Motor neuron (in vitro differentiated cells): ENCODE measurements at regions not wholly inside any gene's neighbourhood (a gene's known extent, or its start where the extent isn't known, plus 50 kb on each side); places are given as distances from the start of the nearest gene placed in this dataset.
"Not testable (repeated sequence)": the region's sequence is repeated elsewhere in the genome, so short reads cannot be mapped to it uniquely, and the experiment has no call there.

Experiments used
- ATAC-seq, 8 experiments: fragments of 200-7000 bp; cut with Tn5 transposase; replicated peaks in 6 of 8; 2 replicates each; pipeline ENCODE4 v1.8.0; 2021; ENCODE audit warnings: mild to moderate bottlenecking in 8 of 8, moderate library complexity in 8 of 8
- H3K27ac ChIP-seq, 2 donors: fragments of 250-450 bp; sonication (Bioruptor Pico); 2 replicates each; pipeline ENCODE4 v1.9.0; 2021; ENCODE audit warnings: antibody characterized with exemption in 2 of 2, mild to moderate bottlenecking in 2 of 2, moderate library complexity in 1 of 2
- H3K4me1 ChIP-seq, 2 donors: fragments of 250-450 bp; sonication (Bioruptor Pico); replicated peaks in 1 of 2; 2 replicates each; pipeline ENCODE4 v1.6.1; 2021; ENCODE audit warnings: antibody characterized with exemption in 2 of 2, mild to moderate bottlenecking in 2 of 2, moderate library complexity in 1 of 2
- H3K4me3 ChIP-seq, 5 donors: fragments of 250-450 bp; sonication (Bioruptor Pico); 2 replicates each; pipeline ENCODE4 v1.9.0; 2021; ENCODE audit warnings: antibody characterized with exemption in 5 of 5, mild to moderate bottlenecking in 5 of 5, moderate library complexity in 4 of 5
- WGBS, 10 experiments: fragments of 450-650 bp; shearing (Covaris generic); methylation state at CpG; one replicate each; pipeline ENCODE4 v1.0.0; 2022; 5-methylcytosine and 5-hydroxymethylcytosine counted together
- in situ Hi-C, 9 experiments: fragments of 400-800 bp; cut with MboI; loops; one replicate each; pipeline ENCODE4 v1.15.0; 2021; ENCODE audit warnings: low sequenced_read_pairs in 9 of 9, low pct_unique_long_range_greater_than_20kb in 2 of 9; ENCODE audit not compliant: unreplicated experiment in 9 of 9

- peak in 2 of 8 experiments; percentile 84 to 94 for ATAC-seq
Measured at GRCh38 chr14:89688507-89689211, 265.9 kb downstream of the EFCAB11 start.

GRCh38 chr14:89687129-89687528, 267.4 kb downstream of the EFCAB11 start:
- H3K4me3 ChIP-seq, H3K27ac ChIP-seq, in situ Hi-C loops, H3K4me1 ChIP-seq, ATAC-seq: not testable (repeated sequence)
- 0 to 100% (median 67%) methylated on average over 1 to 2 of the region's 3 CpGs; no CpG with 5 or more reads in 3 of the 10 experiments for WGBS, 10 experiments

More at GRCh38 chr14:89688507-89689211, 265.9 kb downstream of the EFCAB11 start:
- peaks cover 3% of the 10 kb centered on the region in 2 donors for H3K4me1 ChIP-seq
- no peak overlapping the region for H3K4me3 ChIP-seq
- in situ Hi-C loops = no loop called here
- no peak overlapping the region for H3K27ac ChIP-seq
- WGBS, 10 experiments = 54 to 84% (median 68%) methylated on average over 1 to 6 of the region's 6 CpGs

GRCh38 chr14:89684139-89684538, 267.1 kb upstream of the FOXN3 start:
- Histone ChIP-seq H3K27ac (no peak overlapping the region), H3K4me3 (no peak overlapping the region), H3K4me1 (peaks cover 3% of the 10 kb centered on the region in 2 donors)
- 59 to 100% (median 82%) methylated on average over 1 to 4 of the region's 4 CpGs; no CpG with 5 or more reads in 1 of the 10 experiments for WGBS, 10 experiments
- in situ Hi-C loops = no loop called here
- ATAC-seq = no peak

GRCh38 chr14:89681086-89682018, 264.3 kb upstream of the FOXN3 start:
- Histone ChIP-seq H3K4me3 (no peak overlapping the region), H3K4me1 (no peaks in the 10 kb centered on the region), H3K27ac (no peak overlapping the region)
- in situ Hi-C loops = no loop called here
- ATAC-seq = no peak
- 59 to 100% (median 92%) methylated on average over 2 to 8 of the region's 9 CpGs; no CpG with 5 or more reads in 1 of the 10 experiments for WGBS, 10 experiments

GRCh38 chr14:89680156-89680555, 263.1 kb upstream of the FOXN3 start:
- no peak for ATAC-seq
- Histone ChIP-seq H3K4me3 (no peak overlapping the region), H3K27ac (no peak overlapping the region), H3K4me1 (no peaks in the 10 kb centered on the region)
- WGBS, 10 experiments = 0 to 83% (median 58%) methylated on average over 1 to 4 of the region's 4 CpGs; no CpG with 5 or more reads in 2 of the 10 experiments
- in situ Hi-C loops = no loop called here

GRCh38 chr14:89678768-89679167, 261.7 kb upstream of the FOXN3 start:
- in situ Hi-C loops = no loop called here
- Histone ChIP-seq H3K4me3 (no peak overlapping the region), H3K27ac (no peak overlapping the region), H3K4me1 (no peaks in the 10 kb centered on the region)
- WGBS, 10 experiments = 92 to 100% (median 95%) methylated on average over 1 to 2 of the region's 2 CpGs; no CpG with 5 or more reads in 2 of the 10 experiments
- ATAC-seq = no peak

- no peak for ATAC-seq
- WGBS, 10 experiments = 24 to 100% (median 83%) methylated on average over 2 to 3 of the region's 3 CpGs; no CpG with 5 or more reads in 3 of the 10 experiments
- Histone ChIP-seq H3K4me1 (no peaks in the 10 kb centered on the region), H3K27ac (no peak overlapping the region), H3K4me3 (no peak overlapping the region)
- in situ Hi-C loops = no loop called here
Measured at GRCh38 chr14:89675590-89675989, 258.6 kb upstream of the FOXN3 start.

GRCh38 chr14:89674936-89675335, 257.9 kb upstream of the FOXN3 start:
- no peak overlapping the region for H3K27ac ChIP-seq
- H3K4me1 ChIP-seq = no peaks in the 10 kb centered on the region
- no peak for ATAC-seq
- in situ Hi-C loops = no loop called here
- 0 to 100% (median 33%) methylated on average over 1 of the region's 1 CpG; no CpG with 5 or more reads in 2 of the 10 experiments for WGBS, 10 experiments
- H3K4me3 ChIP-seq = no peak overlapping the region

GRCh38 chr14:89674240-89674639, 257.2 kb upstream of the FOXN3 start:
- in situ Hi-C loops = no loop called here
- peak in 3 of 8 experiments; percentile 59 to 69 (median 62) for ATAC-seq
- no peak overlapping the region for H3K27ac ChIP-seq
- H3K4me3 ChIP-seq = no peak overlapping the region
- no peaks in the 10 kb centered on the region for H3K4me1 ChIP-seq
- WGBS, 10 experiments = 0 to 100% (median 89%) methylated on average over 1 of the region's 1 CpG; no CpG with 5 or more reads in 2 of the 10 experiments

- no peak overlapping the region for H3K4me3 ChIP-seq
- ATAC-seq = peak in 3 of 8 experiments; percentile 91 to 98 (median 98)
- peaks cover 0 to under 1% of the 10 kb centered on the region in 2 donors for H3K4me1 ChIP-seq
- H3K27ac ChIP-seq = no peak overlapping the region
- 22 to 100% (median 68%) methylated on average over 1 to 5 of the region's 6 CpGs; no CpG with 5 or more reads in 2 of the 10 experiments for WGBS, 10 experiments
- in situ Hi-C loops = no loop called here
Measured at GRCh38 chr14:89673512-89674225, 256.6 kb upstream of the FOXN3 start.

- ATAC-seq = peak in 1 of 8 experiments; percentile 49
- Histone ChIP-seq H3K4me3 (no peak overlapping the region), H3K4me1 (peaks cover 4 to 8% of the 10 kb centered on the region in 2 donors), H3K27ac (no peak overlapping the region)
- 32 to 100% (median 81%) methylated on average over 1 to 13 of the region's 17 CpGs for WGBS, 10 experiments
- in situ Hi-C loops = no loop called here
Measured at GRCh38 chr14:89672636-89673511, 255.8 kb upstream of the FOXN3 start.

- in situ Hi-C loops = no loop called here
- WGBS, 10 experiments = 80 to 100% (median 93%) methylated on average over 1 to 9 of the region's 11 CpGs; no CpG with 5 or more reads in 2 of the 10 experiments
- ATAC-seq = no peak
- no peak overlapping the region for H3K4me3 ChIP-seq
- peaks cover 7 to 11% of the 10 kb centered on the region in 2 donors for H3K4me1 ChIP-seq
- H3K27ac ChIP-seq = no peak overlapping the region
Measured at GRCh38 chr14:89669193-89669592, 252.2 kb upstream of the FOXN3 start.
